Nephron (organoid): ENCODE measurements at regions not wholly inside any gene's neighbourhood (a gene's known extent, or its start where the extent isn't known, plus 50 kb on each side); places are given as distances from the start of the nearest gene placed in this dataset.

Source experiments
- H3K27ac Mint-ChIP-seq, 3 experiments: 2 replicates each; pipeline ENCODE4 v1.8.0; 2020; ENCODE audit warnings: mixed read lengths in 3 of 3, mild to moderate bottlenecking in 2 of 3, moderate library complexity in 1 of 3
- H3K27me3 Mint-ChIP-seq: 2 replicates; pipeline ENCODE4 v1.8.0; 2021; ENCODE audit warnings: low read depth, mild to moderate bottlenecking, moderate library complexity, mixed read lengths
- H3K36me3 Mint-ChIP-seq: 2 replicates; pipeline ENCODE4 v1.8.0; 2020; ENCODE audit warnings: low read depth, mixed read lengths
- H3K4me1 Mint-ChIP-seq: 2 replicates; pipeline ENCODE4 v1.8.0; 2020; ENCODE audit warnings: mixed read lengths
- H3K4me3 Mint-ChIP-seq, 3 experiments: 2 replicates each; pipeline ENCODE4 v1.8.0; 2020; ENCODE audit warnings: mild to moderate bottlenecking in 3 of 3, mixed read lengths in 3 of 3, moderate library complexity in 2 of 3
- H3K9me3 Mint-ChIP-seq: 2 replicates; pipeline ENCODE4 v1.8.0; 2020; ENCODE audit warnings: mixed read lengths
- TF ChIP-seq, protein P1 (sequence below), 3 experiments: fragments of 200-600 bp; sonication (generic); IDR thresholded peaks; one replicate each; pipeline ENCODE4 v1.5.0; 2021; ENCODE audit warnings: antibody characterized with exemption in 3 of 3; ENCODE audit not compliant: unreplicated experiment in 3 of 3

DNA sequence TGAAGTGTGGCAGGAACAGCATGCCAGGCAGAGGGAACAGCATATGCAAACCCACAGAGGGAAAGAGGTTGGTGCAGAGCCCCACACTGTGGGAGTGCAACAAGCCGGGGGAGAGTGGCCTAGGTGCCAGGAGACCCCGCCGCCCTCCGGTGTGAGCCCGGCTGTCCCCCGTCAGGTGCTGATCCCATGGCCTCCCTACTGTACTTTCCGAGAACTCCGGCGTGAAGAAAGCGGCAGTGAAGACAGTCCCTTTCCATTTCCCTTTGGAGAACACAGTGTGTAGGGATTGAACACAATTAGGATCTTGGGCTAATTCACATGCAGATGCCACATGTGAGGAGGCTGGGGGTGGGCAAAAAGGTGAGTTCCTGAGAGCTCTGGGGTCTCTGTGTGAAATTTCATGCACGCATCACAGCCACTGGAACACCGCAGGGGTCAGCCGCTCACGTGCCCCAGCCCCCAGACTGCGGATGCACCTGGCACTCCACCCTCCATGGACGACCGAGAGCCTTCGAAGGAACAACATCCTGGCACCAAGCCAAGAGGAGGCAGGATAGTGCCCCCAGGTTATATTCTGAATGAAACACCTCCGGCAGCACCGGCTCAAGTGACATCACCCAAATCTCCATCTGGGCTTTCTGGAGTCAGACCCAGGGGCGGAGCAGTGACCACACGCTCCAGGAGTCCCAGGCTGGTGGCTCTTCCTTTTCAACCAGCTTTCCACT lies 82.1 kb upstream of the PPP2R2D start:
- Mint-ChIP-seq H3K4me3 (no peak overlapping the region), H3K27ac (no peak overlapping the region), H3K4me1 (no peaks in the 10 kb centered on the region), H3K36me3 (no peaks in the 10 kb centered on the region), H3K27me3 (peaks cover 57% of the 10 kb centered on the region), H3K9me3 (no peaks in the 10 kb centered on the region)
- TF ChIP-seq, protein P1, sequence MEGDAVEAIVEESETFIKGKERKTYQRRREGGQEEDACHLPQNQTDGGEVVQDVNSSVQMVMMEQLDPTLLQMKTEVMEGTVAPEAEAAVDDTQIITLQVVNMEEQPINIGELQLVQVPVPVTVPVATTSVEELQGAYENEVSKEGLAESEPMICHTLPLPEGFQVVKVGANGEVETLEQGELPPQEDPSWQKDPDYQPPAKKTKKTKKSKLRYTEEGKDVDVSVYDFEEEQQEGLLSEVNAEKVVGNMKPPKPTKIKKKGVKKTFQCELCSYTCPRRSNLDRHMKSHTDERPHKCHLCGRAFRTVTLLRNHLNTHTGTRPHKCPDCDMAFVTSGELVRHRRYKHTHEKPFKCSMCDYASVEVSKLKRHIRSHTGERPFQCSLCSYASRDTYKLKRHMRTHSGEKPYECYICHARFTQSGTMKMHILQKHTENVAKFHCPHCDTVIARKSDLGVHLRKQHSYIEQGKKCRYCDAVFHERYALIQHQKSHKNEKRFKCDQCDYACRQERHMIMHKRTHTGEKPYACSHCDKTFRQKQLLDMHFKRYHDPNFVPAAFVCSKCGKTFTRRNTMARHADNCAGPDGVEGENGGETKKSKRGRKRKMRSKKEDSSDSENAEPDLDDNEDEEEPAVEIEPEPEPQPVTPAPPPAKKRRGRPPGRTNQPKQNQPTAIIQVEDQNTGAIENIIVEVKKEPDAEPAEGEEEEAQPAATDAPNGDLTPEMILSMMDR (IDR thresholded peaks at IDR 0.05; ENCODE audit: unreplicated experiment in 3 of 3), result no peak

DNA sequence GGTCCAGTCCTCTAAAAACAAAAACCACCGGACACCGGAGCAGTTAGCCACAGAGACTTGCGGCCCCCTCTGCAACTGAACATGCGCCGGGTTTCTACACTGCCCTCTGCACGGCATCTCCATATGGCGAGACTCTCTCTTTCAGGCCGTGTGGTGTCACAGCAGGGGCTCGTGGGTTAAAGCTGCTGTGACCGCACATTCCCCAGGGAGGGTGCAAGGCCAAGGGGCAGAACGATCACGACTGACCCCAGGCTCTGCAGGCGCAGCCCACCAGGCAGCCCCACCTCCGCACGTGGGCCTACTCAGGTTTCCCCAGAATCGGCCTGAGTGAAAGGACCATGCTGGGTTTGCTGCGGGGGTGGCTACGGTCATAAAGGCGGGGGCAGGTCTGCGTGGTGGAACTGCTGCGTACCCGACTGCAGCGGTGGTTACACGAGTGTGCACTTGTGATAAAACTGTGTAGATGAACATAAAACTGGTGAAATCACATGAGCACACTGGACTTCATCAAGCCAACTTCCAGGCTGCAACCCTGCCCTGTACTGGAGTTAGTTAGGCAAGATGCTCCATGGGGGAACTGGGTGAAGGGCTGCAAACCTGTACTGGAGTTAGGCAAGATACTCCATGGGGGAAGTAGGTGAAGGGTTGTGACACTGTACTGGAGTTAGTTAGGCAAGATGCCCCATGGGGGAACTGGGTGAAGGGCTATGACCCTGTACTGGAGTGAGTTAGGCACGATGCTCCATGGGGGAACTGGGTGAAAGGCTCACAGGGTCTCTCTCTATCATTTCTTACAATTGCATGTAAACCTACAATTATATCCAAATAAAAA lies 81.4 kb upstream of the PPP2R2D start:
- Mint-ChIP-seq H3K27ac (no peak overlapping the region), H3K27me3 (peaks cover 56% of the 10 kb centered on the region), H3K9me3 (no peaks in the 10 kb centered on the region), H3K4me3 (no peak overlapping the region), H3K4me1 (no peaks in the 10 kb centered on the region), H3K36me3 (no peaks in the 10 kb centered on the region)
- TF ChIP-seq, protein P1 (IDR thresholded peaks at IDR 0.05; ENCODE audit: unreplicated experiment in 3 of 3), result no peak

DNA sequence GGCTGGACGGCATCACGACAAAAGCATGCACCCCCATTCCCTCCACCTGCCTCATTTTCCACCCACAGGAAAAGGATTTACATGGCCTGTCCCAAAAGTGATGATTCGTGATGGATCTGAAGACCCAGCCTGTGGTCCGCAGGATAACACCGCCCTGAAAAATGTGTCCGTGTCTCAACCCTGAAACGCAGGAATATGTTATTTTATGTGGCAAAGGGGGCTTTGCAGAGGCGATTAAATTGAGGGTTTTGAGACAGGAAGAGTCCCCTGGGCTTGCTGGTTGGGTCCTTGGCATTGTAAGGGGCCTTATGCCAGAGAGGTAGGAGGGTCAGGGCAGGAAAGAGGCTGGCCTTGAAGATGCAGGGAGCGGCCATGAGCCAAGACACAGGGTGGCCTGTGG lies 80.2 kb upstream of the PPP2R2D start:
- peaks cover 7% of the 10 kb centered on the region for H3K4me1 Mint-ChIP-seq

DNA sequence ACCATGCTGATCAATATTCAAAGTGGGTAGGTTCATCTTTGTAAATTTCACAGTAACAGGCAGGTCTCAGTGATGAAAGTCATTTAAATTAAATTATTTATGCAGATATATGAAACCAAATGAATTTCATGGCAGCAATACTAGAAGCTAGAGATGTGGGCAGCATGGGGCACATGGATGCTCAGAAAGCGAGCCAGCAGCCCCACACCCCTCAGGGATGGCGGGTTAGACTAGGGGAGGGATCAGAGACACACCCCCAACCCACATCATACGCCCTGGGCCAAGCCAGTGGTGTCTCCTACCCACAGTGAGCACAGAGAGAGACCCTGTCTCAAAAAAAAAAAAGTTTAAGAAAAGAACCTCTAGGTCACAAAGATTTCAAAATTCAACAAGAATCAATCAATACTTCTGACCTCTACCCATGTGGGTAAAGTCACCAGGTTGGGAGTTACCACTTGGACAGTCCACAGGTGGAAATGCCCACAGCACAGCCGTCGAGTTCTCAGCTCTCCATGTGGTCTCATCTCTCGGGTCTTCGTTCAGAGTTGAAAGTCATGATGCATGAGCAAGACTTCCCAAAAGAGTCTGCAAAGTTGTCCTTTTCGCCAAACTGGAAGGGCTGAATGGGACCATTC lies 79.3 kb upstream of the PPP2R2D start:
- no peak overlapping the region for H3K27ac Mint-ChIP-seq
- H3K4me3 Mint-ChIP-seq, result no peak overlapping the region
- TF ChIP-seq, protein P1 (IDR thresholded peaks at IDR 0.05; ENCODE audit: unreplicated experiment in 3 of 3), result no peak
- H3K36me3 Mint-ChIP-seq, result no peaks in the 10 kb centered on the region
- no peaks in the 10 kb centered on the region for H3K9me3 Mint-ChIP-seq
- peaks cover 56% of the 10 kb centered on the region for H3K27me3 Mint-ChIP-seq
- H3K4me1 Mint-ChIP-seq, result peaks cover 9% of the 10 kb centered on the region

More for the DNA sequence above, 80.2 kb upstream of the PPP2R2D start:
- Mint-ChIP-seq H3K4me3 (no peak overlapping the region), H3K36me3 (no peaks in the 10 kb centered on the region), H3K27ac (no peak overlapping the region), H3K27me3 (peaks cover 54% of the 10 kb centered on the region), H3K9me3 (no peaks in the 10 kb centered on the region)
- TF ChIP-seq, protein P1 (IDR thresholded peaks at IDR 0.05; ENCODE audit: unreplicated experiment in 3 of 3), result no peak

DNA sequence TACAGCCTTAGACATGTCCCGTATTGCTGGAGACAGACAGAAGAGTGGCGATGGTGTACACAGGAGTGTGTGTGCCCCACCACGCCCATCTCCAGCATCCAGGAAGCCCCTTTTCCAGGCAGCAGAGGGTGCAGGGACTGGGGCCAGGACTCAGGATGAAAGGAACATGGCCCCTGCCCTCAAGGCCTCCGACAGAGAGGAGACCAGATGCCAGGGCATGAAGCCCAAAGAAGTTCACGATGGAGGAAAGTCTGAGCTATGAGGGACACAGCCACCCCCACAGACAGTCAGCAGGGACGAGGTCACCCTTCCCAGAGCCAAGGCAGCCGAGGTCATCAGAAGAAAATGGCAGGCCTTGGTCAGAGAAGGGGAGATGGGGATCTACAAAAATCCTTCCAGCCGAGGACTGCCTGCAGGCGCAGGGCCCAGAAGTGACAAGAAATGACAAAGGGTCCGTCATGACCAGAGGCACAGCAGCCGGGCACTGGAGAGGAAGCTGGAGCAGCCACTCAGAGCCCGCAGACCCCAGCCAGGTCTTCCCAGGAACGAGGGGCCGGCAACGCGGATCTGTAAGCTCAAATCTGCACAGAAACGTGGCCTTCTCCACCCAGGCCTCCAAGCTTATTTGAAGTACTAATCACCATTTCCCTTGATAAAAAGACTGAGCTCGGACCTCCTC lies 78.7 kb upstream of the PPP2R2D start:
- Mint-ChIP-seq H3K27me3 (peaks cover 51% of the 10 kb centered on the region), H3K36me3 (no peaks in the 10 kb centered on the region), H3K4me3 (no peak overlapping the region), H3K4me1 (peaks cover 9% of the 10 kb centered on the region), H3K9me3 (no peaks in the 10 kb centered on the region), H3K27ac (no peak overlapping the region)
- TF ChIP-seq, protein P1 (IDR thresholded peaks at IDR 0.05; ENCODE audit: unreplicated experiment in 3 of 3), result no peak
